Natural killer cell treated with Interleukin-12 subunit alpha and Interleukin-12 subunit beta and Interleukin-15 and Interleukin-18, amount 100 ng/mL, for 72 hours (primary cell): ENCODE measurements at regions not wholly inside any gene's neighbourhood (a gene's known extent, or its start where the extent isn't known, plus 50 kb on each side); places are given as distances from the start of the nearest gene placed in this dataset.
"Not testable (repeated sequence)": the region's sequence is repeated elsewhere in the genome, so short reads cannot be mapped to it uniquely, and the experiment has no call there.

ENCODE experiments used
- ATAC-seq, 2 donors: fragments of 150-1000 bp; cut with Tn5 transposase in 1 of 2; sonication (Bioruptor Pico), chemical (Tn5 transposase) in 1 of 2; 2 replicates each; pipeline ENCODE4 v1.10.0; 2021
- DNase-seq: peaks from one replicate; pipeline ENCODE4 v3.0.0; 2022; ENCODE audit warnings: low spot score
- H3K27ac Mint-ChIP-seq, 2 donors: 1 replicate in 1 of 2; 2 replicates in 1 of 2; pipeline ENCODE4 v1.8.0; 2022; ENCODE audit warnings: mixed read lengths in 2 of 2, mild to moderate bottlenecking in 1 of 2, moderate library complexity in 1 of 2
- H3K27me3 Mint-ChIP-seq, 2 donors: 1 replicate in 1 of 2; 2 replicates in 1 of 2; pipeline ENCODE4 v1.8.0; 2022; ENCODE audit warnings: mixed read lengths in 2 of 2
- H3K36me3 Mint-ChIP-seq: one replicate; pipeline ENCODE4 v1.8.0; 2022; ENCODE audit warnings: mixed read lengths
- H3K4me1 Mint-ChIP-seq, 2 donors: 1 replicate in 1 of 2; 2 replicates in 1 of 2; pipeline ENCODE4 v1.8.0; 2022; ENCODE audit warnings: low read depth in 2 of 2, mixed read lengths in 2 of 2, mild to moderate bottlenecking in 1 of 2
- H3K4me3 Mint-ChIP-seq: one replicate; pipeline ENCODE4 v1.8.0; 2022; ENCODE audit warnings: mixed read lengths
- H3K9me3 Mint-ChIP-seq: 2 replicates; pipeline ENCODE4 v1.8.0; 2022; ENCODE audit warnings: mixed read lengths

DNA sequence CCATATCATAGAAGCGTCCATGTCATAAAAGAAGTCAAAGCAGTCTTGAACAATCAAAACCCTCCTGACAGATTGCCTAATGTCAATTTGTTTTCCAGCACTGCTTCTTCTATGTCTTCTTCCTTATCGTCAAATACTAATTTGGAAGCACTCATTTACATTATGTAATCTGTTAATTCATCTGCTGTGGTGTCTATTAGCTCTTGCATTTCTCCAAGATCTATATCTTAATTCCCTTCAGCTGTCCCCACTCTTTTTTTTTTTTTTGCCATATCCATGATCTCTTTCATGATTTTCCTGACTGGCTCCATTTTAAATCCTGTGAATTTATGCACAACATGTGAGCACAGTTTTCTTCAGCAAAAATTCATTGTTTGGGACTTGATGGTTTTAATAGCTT, 560.5 kb upstream of the ARPP21 start:
- no peak for ATAC-seq
- peaks cover 8% of the 10 kb centered on the region for H3K9me3 Mint-ChIP-seq

GRCh38 chr3:35079403-35079802, 559.9 kb upstream of the ARPP21 start:
- Mint-ChIP-seq H3K27me3 (no peaks in the 10 kb centered on the region), H3K27ac (no peak overlapping the region), H3K36me3 (no peaks in the 10 kb centered on the region), H3K4me3 (no peak overlapping the region), H3K4me1 (no peaks in the 10 kb centered on the region), H3K9me3 (peaks cover 8% of the 10 kb centered on the region)
- ATAC-seq = no peak
- DNase-seq = no peak

More for the DNA sequence above, 560.5 kb upstream of the ARPP21 start:
- no peak for DNase-seq
- Mint-ChIP-seq H3K4me1 (no peaks in the 10 kb centered on the region), H3K4me3 (no peak overlapping the region), H3K36me3 (no peaks in the 10 kb centered on the region), H3K27me3 (no peaks in the 10 kb centered on the region), H3K27ac (no peak overlapping the region)

- Mint-ChIP-seq H3K27ac (no peak overlapping the region), H3K9me3 (peaks cover 3% of the 10 kb centered on the region), H3K4me1 (no peaks in the 10 kb centered on the region), H3K4me3 (no peak overlapping the region), H3K27me3 (no peaks in the 10 kb centered on the region), H3K36me3 (no peaks in the 10 kb centered on the region)
- ATAC-seq = no peak
- DNase-seq = no peak
These were observed 557.4 kb upstream of the ARPP21 start for GRCh38 chr3:35081899-35082298.

DNA sequence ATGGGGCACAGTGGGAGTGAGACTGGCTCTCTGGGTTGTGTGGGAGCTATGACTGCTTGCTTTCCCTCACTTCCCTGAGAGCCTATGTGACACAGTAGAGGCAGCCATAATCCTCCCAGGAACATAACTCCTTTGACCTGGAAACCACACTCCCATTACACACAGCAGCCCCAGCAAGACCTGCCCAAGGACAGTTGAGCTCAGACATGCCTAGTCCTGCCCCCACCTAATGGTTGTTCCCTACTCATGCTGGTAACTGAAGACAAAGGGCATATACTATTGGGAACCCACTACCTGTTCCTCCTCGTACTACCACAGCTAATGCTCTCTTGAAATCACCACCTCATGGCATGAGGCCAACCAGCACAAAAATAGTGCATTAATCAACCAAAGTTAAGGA, 550.4 kb upstream of the ARPP21 start:
- Mint-ChIP-seq H3K4me3 (no peak overlapping the region), H3K9me3 (peaks cover 14% of the 10 kb centered on the region), H3K27ac (no peak overlapping the region), H3K27me3 (no peaks in the 10 kb centered on the region), H3K36me3 (no peaks in the 10 kb centered on the region), H3K4me1 (no peaks in the 10 kb centered on the region)
- DNase-seq = no peak
- ATAC-seq = no peak

DNA sequence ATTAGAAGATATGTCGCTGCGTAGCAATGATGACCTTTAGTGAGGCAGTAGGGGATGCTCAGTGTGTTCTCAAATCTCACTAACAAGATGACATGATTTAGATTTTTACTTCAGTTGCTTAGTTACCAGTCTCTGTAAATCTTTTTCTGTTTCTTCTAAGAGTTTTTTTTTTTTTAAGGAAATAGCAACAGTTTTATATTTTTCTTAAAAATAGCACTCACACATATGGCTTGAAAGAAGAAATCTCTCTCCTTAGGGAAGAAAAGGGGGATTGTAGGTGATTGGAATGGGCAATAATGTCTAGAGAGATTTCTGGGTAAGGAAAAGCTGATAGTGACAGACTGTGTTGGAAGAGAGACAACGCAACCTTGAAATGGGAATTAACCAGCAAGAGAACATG, 524.6 kb upstream of the ARPP21 start:
- peaks cover 12% of the 10 kb centered on the region for H3K9me3 Mint-ChIP-seq

DNA sequence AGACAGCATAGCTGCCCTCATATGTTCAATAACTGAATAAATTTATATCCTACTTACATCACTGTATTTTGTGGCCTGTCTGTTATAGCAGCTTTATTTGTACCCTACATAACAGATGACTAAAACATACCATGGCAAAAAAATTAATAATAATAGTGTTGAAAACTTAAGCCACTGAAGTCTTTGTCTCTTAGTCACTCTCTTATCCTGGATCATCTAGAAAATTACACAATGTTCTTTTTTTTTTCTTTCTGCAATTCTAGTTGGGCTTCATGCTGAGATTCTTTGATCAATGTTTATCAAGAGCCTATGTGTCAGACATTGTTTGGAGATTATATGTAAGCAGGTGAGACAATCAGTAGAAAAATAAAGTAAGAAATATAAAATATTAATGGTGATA, 519.3 kb upstream of the ARPP21 start:
- no peak overlapping the region for H3K27ac Mint-ChIP-seq

More for the DNA sequence above, 524.6 kb upstream of the ARPP21 start:
- no peak for ATAC-seq
- no peak for DNase-seq
- Mint-ChIP-seq H3K27me3 (no peaks in the 10 kb centered on the region), H3K27ac (no peak overlapping the region), H3K36me3 (peaks cover 4% of the 10 kb centered on the region), H3K4me3 (no peak overlapping the region), H3K4me1 (no peaks in the 10 kb centered on the region)

DNA sequence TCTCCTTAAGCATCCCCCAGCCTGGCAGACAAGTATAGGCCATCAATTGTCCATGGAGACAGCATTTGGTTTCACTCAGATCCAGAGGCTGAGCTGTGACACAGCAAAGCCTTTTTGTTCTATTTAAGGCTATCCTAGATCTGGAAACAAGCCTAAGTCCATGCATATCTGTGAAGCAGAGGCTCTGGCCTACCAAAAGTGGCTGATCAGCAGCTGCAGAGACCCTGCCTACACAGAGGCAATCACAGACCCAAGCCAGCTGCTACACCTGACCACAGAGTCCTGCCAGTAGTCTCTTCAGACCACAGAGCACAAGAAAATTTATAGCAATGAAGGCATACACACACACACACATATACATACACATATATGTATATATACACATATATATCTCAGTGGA, 501.7 kb upstream of the ARPP21 start:
- Mint-ChIP-seq H3K4me3 (no peak overlapping the region), H3K27me3 (no peaks in the 10 kb centered on the region), H3K27ac (no peak overlapping the region), H3K36me3 (peaks cover 4% of the 10 kb centered on the region), H3K9me3 (peaks cover 9% of the 10 kb centered on the region), H3K4me1 (no peaks in the 10 kb centered on the region)
- no peak for DNase-seq
- no peak for ATAC-seq

More for the DNA sequence above, 519.3 kb upstream of the ARPP21 start:
- Mint-ChIP-seq H3K27me3 (no peaks in the 10 kb centered on the region), H3K4me1 (no peaks in the 10 kb centered on the region), H3K36me3 (peaks cover 4% of the 10 kb centered on the region), H3K4me3 (no peak overlapping the region), H3K9me3 (peaks cover 14% of the 10 kb centered on the region)
- ATAC-seq (no peak), DNase-seq (no peak)

DNA sequence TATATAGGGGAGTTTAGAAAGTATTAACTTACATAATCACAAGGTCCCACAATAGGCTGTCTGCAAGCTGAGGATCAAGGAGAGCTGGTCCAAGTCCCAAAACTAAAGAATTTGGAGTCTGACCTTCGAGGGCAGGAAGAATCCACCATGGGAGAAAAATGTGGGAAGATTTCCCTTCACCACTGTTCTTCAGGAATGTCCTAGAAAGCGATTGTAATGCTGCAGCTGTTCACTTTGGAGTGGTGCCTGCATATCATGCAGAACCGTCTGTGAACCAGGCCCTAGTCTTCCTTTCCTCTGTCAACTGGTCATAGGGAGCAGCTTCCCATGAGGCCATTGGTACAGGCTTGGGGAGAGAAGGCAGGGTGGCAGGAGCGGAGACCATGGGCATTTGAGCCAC, 497.9 kb upstream of the ARPP21 start:
- no peaks in the 10 kb centered on the region for H3K36me3 Mint-ChIP-seq
- no peaks in the 10 kb centered on the region for H3K27me3 Mint-ChIP-seq
- ATAC-seq = no peak
- no peaks in the 10 kb centered on the region for H3K4me1 Mint-ChIP-seq
- no peak for DNase-seq
- H3K9me3 Mint-ChIP-seq = peaks cover 6% of the 10 kb centered on the region
- H3K27ac Mint-ChIP-seq = no peak overlapping the region
- H3K4me3 Mint-ChIP-seq = no peak overlapping the region

DNA sequence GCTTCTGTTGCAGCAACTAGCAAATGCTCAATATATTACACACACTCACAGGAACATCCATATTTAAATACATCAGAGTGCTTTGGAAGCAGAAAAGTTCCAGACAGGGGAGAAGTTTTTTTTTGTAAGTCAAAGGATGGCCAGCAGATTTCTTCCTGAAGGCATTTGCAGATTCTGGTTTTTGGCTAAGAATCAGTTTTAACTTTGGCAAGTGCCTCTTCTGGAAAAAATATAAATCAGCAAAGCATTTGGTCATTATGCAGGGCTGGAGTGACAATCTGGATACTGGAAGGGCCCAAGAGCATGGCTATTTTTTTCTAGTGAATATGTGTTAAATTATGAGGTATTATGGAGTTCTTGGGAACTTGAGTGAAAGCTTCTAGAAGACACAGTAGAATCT, 495.3 kb upstream of the ARPP21 start:
- H3K27ac Mint-ChIP-seq = no peak overlapping the region
- peaks cover 15% of the 10 kb centered on the region for H3K9me3 Mint-ChIP-seq
- no peaks in the 10 kb centered on the region for H3K4me1 Mint-ChIP-seq
- H3K27me3 Mint-ChIP-seq = no peaks in the 10 kb centered on the region
- DNase-seq = no peak
- H3K4me3 Mint-ChIP-seq = no peak overlapping the region
- no peak for ATAC-seq
- peaks cover 6% of the 10 kb centered on the region for H3K36me3 Mint-ChIP-seq

DNA sequence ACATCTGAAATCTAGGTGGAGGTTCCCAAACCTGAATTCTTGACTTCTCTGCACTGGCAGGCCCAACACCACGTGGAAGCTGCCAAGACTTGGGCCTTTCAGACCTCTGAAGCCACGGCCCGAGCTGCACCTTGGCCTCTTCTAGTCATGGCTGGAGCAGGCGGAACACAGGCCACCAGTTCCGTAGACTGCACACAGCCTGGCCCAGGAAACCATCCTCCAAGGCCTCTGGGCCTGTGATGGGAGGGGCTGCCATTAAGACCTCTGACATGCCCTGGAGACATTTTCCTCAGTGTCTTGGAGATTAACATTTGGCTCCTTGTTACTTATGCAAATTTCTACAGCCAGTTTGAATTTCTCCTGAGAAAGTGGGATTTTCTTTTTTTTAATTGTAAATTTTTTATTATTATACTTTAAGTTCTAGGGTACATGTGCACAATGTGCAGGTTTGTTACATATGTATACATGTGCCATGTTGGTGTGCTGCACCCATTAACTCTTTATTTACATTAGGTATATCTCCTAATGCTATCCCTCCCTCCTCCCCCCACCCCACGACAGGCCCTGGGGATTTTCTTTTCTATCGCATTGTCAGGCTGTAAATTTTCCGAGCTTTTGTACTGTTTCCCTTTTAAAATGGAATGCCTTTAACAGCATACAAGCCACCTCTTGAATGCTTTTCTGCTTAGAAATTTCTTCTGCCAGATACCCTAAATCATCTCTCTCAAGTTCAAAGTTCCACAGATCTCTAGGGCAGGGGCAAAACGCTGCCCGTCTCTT, 492.9 kb upstream of the ARPP21 start:
- peaks cover 15% of the 10 kb centered on the region for H3K9me3 Mint-ChIP-seq
- H3K27me3 Mint-ChIP-seq = not testable (repeated sequence)

DNA sequence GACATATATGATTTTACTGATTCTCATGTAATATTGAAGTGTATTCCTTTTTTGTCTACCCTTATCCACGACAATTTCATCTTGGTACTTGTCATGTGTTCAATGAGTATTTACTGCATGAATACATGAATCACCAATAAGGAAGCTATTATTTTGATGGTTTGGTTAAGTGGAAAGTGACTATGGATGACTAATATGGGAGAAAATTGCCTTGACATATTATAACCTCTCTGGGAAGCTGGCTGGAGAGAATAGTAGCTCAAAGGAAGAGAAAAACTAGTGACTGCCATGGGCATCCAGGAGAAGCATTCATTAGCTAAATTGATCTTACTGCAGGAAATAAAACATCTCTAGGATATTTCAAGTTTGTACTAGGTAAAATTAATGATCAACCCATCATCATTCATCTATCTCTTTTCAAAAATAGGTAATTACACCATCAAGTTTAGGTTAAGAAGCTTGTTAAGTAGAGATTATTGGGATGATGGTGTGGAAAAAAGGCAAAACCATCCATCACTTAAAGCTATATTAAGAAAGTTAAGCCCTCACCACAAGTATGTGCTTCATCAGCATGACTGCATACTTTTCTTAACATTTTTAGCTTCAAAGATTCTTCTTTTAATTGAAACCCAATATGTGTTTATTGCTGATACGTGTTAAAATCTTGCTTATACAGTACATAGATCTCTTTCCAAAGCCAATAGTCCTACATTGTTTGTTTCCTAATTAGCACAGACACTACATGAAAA, 455.2 kb upstream of the ARPP21 start:
- H3K4me3 Mint-ChIP-seq = no peak overlapping the region

More for the DNA sequence above, 492.9 kb upstream of the ARPP21 start:
- H3K36me3 Mint-ChIP-seq, H3K27ac Mint-ChIP-seq, DNase-seq, ATAC-seq, H3K4me3 Mint-ChIP-seq, H3K4me1 Mint-ChIP-seq: not testable (repeated sequence)

DNA sequence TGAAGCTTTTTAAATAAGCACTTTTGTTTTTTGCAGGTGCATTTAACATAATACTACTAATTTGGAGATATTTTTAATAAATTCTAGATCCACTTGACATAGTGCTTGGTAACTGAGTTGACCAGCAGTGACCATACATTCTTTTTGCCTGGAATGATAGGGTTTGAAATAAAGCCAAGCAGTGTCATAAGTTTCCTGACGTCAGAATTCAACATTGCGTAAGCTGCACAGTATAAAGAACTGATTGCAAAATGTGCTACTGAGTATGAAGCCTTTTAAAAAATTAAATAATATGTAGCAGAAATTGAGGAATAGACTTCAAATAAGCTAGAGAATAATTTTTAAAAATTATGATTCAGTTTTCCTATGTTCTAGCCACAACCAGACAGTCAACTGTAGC, 454.6 kb upstream of the ARPP21 start:
- ATAC-seq = no peak
- Mint-ChIP-seq H3K36me3 (no peaks in the 10 kb centered on the region), H3K4me1 (no peaks in the 10 kb centered on the region), H3K4me3 (no peak overlapping the region), H3K27me3 (no peaks in the 10 kb centered on the region), H3K27ac (no peak overlapping the region), H3K9me3 (peaks cover 14% of the 10 kb centered on the region)
- no peak for DNase-seq

More for the DNA sequence above, 455.2 kb upstream of the ARPP21 start:
- H3K27me3 Mint-ChIP-seq = no peaks in the 10 kb centered on the region
- DNase-seq (no peak), ATAC-seq (no peak)
- peaks cover 14% of the 10 kb centered on the region for H3K9me3 Mint-ChIP-seq
- H3K4me1 Mint-ChIP-seq = no peaks in the 10 kb centered on the region
- no peak overlapping the region for H3K27ac Mint-ChIP-seq
- no peaks in the 10 kb centered on the region for H3K36me3 Mint-ChIP-seq

GRCh38 chr3:35187908-35188307, 451.4 kb upstream of the ARPP21 start:
- no peak for DNase-seq
- ATAC-seq = no peak
- Mint-ChIP-seq H3K27ac (no peak overlapping the region), H3K4me1 (no peaks in the 10 kb centered on the region), H3K36me3 (no peaks in the 10 kb centered on the region), H3K9me3 (peaks cover 19% of the 10 kb centered on the region), H3K4me3 (no peak overlapping the region), H3K27me3 (no peaks in the 10 kb centered on the region)

- no peak overlapping the region for H3K4me3 Mint-ChIP-seq
- no peaks in the 10 kb centered on the region for H3K36me3 Mint-ChIP-seq
- DNase-seq (no peak), ATAC-seq (no peak)
- no peaks in the 10 kb centered on the region for H3K27me3 Mint-ChIP-seq
- no peaks in the 10 kb centered on the region for H3K4me1 Mint-ChIP-seq
- no peak overlapping the region for H3K27ac Mint-ChIP-seq
- peaks cover 12% of the 10 kb centered on the region for H3K9me3 Mint-ChIP-seq
These were observed 444.7 kb upstream of the ARPP21 start for GRCh38 chr3:35194666-35195065.
